Psoas muscle (tissue), 7 donors: ENCODE measurements at regions not wholly inside any gene's neighbourhood (a gene's known extent, or its start where the extent isn't known, plus 50 kb on each side); places are given as distances from the start of the nearest gene placed in this dataset.

Experiments used
- ATAC-seq, 4 donors: fragments of 200-7000 bp; cut with Tn5 transposase; one replicate each; pipeline ENCODE4 v1.9.1; 2020; ENCODE audit warnings: moderate library complexity in 3 of 4, mild to moderate bottlenecking in 2 of 4
- DNase-seq, 2 donors: peaks; one replicate each; pipeline ENCODE4 v3.0.0-alpha.2; 2020
- H3K27ac ChIP-seq: fragments of 200-600 bp; one replicate; pipeline ENCODE4 v1.8.0; 2022
- H3K27me3 ChIP-seq, 3 donors: fragments of 200-600 bp in 1 of 3; one replicate each; pipeline versions ENCODE4 v1.6.1 to v1.8.0; 2013 to 2022; ENCODE audit warnings: low read length in 2 of 3, mild to moderate bottlenecking in 2 of 3, moderate library complexity in 1 of 3; ENCODE audit not compliant: insufficient read depth in 3 of 3
- H3K36me3 ChIP-seq, 2 donors: fragments of 200-600 bp in 1 of 2; one replicate each; pipeline versions ENCODE4 v1.6.1 to v1.8.0; 2013 to 2022; ENCODE audit warnings: low read depth in 1 of 2, mild to moderate bottlenecking in 1 of 2, moderate library complexity in 1 of 2; ENCODE audit not compliant: insufficient read depth in 1 of 2
- H3K4me1 ChIP-seq: fragments of 200-600 bp; one replicate; pipeline ENCODE4 v1.8.0; 2022
- H3K4me3 ChIP-seq: fragments of 200-600 bp; one replicate; pipeline ENCODE4 v1.8.0; 2022; ENCODE audit warnings: mild to moderate bottlenecking
- H3K9me3 ChIP-seq: fragments of 200-600 bp; one replicate; pipeline ENCODE4 v1.8.0; 2022
- CTCF ChIP-seq: fragments of 200-600 bp; IDR thresholded peaks from one replicate; pipeline ENCODE4 v1.8.0; 2022; ENCODE audit warnings: antibody characterized with exemption
- WGBS, 3 donors: extraction: QIAGEN DNeasy Blood & Tissue Kit; methylation state at CpG; one replicate each; pipeline versions ENCODE4 v1.1.6 to v1.1.7; 2013; 5-methylcytosine and 5-hydroxymethylcytosine counted together
- intact Hi-C, 2 donors: fragments of 100-400 bp; cut with DNase I; formaldehyde crosslinking; loops; one replicate each; pipeline versions ENCODE4 v1.11.0 to v1.14.2; 2022
- donor health status: healthy with polysubstance abuse.
- donor health status: DM: no; HTN: no; CAD: no; lungs with moderate emphysema.
- donor health status: Bipolar disorder and iron deficiency.
- donor health status: healthy.
- donor health status: DM: yes; HTN: yes; CAD: no.
- donor health status: DM: no; HTN: no; CAD: no.
- donor health status: DM: yes; HTN: yes; CAD: no.

- Histone ChIP-seq H3K36me3 (no peaks in the 10 kb centered on the region), H3K4me3 (no peak overlapping the region), H3K27me3 (no peaks in the 10 kb centered on the region), H3K9me3 (no peaks in the 10 kb centered on the region), H3K27ac (no peak overlapping the region), H3K4me1 (no peaks in the 10 kb centered on the region)
- ATAC-seq (no peak), DNase-seq (no peak)
- intact Hi-C loops: no loop called here
- WGBS, 3 donors: 77 to 88% (median 83%) methylated on average over 2 of the region's 2 CpGs
- TF ChIP-seq CTCF: no peak
These were observed 92.1 kb upstream of the FSTL4 start for GRCh38 chr5:133704411-133704810.

- 77 to 96% (median 81%) methylated on average over 1 of the region's 1 CpG for WGBS, 3 donors
- no peak for TF ChIP-seq CTCF
- intact Hi-C loops: no loop called here
- Histone ChIP-seq H3K27ac (no peak overlapping the region), H3K36me3 (no peaks in the 10 kb centered on the region), H3K4me3 (no peak overlapping the region), H3K9me3 (no peaks in the 10 kb centered on the region), H3K4me1 (no peaks in the 10 kb centered on the region), H3K27me3 (no peaks in the 10 kb centered on the region)
- ATAC-seq (no peak), DNase-seq (no peak)
These were observed 91.6 kb upstream of the FSTL4 start for GRCh38 chr5:133703935-133704334.

- Histone ChIP-seq H3K4me1 (no peaks in the 10 kb centered on the region), H3K9me3 (no peaks in the 10 kb centered on the region), H3K27ac (no peak overlapping the region), H3K4me3 (no peak overlapping the region), H3K36me3 (no peaks in the 10 kb centered on the region), H3K27me3 (no peaks in the 10 kb centered on the region)
- WGBS, 3 donors: 80 to 86% (median 81%) methylated on average over 15 of the region's 15 CpGs
- DNase-seq (no peak), ATAC-seq (no peak)
- intact Hi-C loops: no loop called here
- TF ChIP-seq CTCF: no peak
These were observed 90.7 kb upstream of the FSTL4 start for GRCh38 chr5:133702791-133703770.

GRCh38 chr5:133701871-133702270 lies 89.5 kb upstream of the FSTL4 start:
- no peaks in the 10 kb centered on the region for H3K27me3 ChIP-seq
- no peaks in the 10 kb centered on the region for H3K36me3 ChIP-seq
- ATAC-seq (no peak), DNase-seq (no peak)
- H3K27ac ChIP-seq: no peak overlapping the region
- 79 to 88% (median 80%) methylated on average over 4 of the region's 4 CpGs for WGBS, 3 donors
- TF ChIP-seq CTCF: no peak
- no peak overlapping the region for H3K4me3 ChIP-seq
- H3K4me1 ChIP-seq: no peaks in the 10 kb centered on the region
- H3K9me3 ChIP-seq: no peaks in the 10 kb centered on the region
- intact Hi-C loops: no loop called here
